Stimulated activated CD4-positive, alpha-beta T cell treated with anti-CD3 and anti-CD28 coated beads, Interleukin-12 subunit alpha, Interleukin-12 subunit beta, amount 100 ng/mL, for 24 hours (primary cell): ENCODE measurements at regions not wholly inside any gene's neighbourhood (a gene's known extent, or its start where the extent isn't known, plus 50 kb on each side); places are given as distances from the start of the nearest gene placed in this dataset.

Experiments
- DNase-seq, 2 experiments: peaks; one replicate each; pipeline ENCODE4 v3.0.0-alpha.2; 2020; ENCODE audit warnings: low read depth in 2 of 2

GRCh38 chr4:152269448-152270191, 266.3 kb downstream of the FBXW7 start:
- DNase-seq: no peak

- no peak for DNase-seq
Observed at GRCh38 chr4:152267811-152268210, 268.1 kb downstream of the FBXW7 start.

GRCh38 chr4:152266831-152267480, 268.9 kb downstream of the FBXW7 start:
- DNase-seq: no peak

- no peak for DNase-seq
Observed at GRCh38 chr4:152265149-152265621, 270.7 kb downstream of the FBXW7 start.

- no peak for DNase-seq
Observed at GRCh38 chr4:152264106-152264505, 271.8 kb downstream of the FBXW7 start.

GRCh38 chr4:152259866-152260265, 276.0 kb downstream of the FBXW7 start:
- DNase-seq: no peak

- DNase-seq: no peak
Observed at GRCh38 chr4:152258804-152259708, 276.8 kb downstream of the FBXW7 start.

GRCh38 chr4:152258391-152258790, 277.5 kb downstream of the FBXW7 start:
- DNase-seq: no peak

GRCh38 chr4:152257601-152258066, 278.3 kb downstream of the FBXW7 start:
- DNase-seq: no peak

- DNase-seq: no peak
Observed at GRCh38 chr4:152256996-152257395, 278.9 kb downstream of the FBXW7 start.

- DNase-seq: peak in 1 of 2 experiments; percentile 20
Observed at GRCh38 chr4:152255437-152255836, 280.5 kb downstream of the FBXW7 start.

GRCh38 chr4:152248347-152248746, 287.5 kb downstream of the FBXW7 start:
- DNase-seq: no peak

GRCh38 chr4:152247271-152247975, 288.5 kb downstream of the FBXW7 start:
- DNase-seq: no peak

GRCh38 chr4:152246659-152247058, 289.2 kb downstream of the FBXW7 start:
- no peak for DNase-seq

- no peak for DNase-seq
Observed at GRCh38 chr4:152245680-152246079, 290.2 kb downstream of the FBXW7 start.

GRCh38 chr4:152244659-152245058, 291.2 kb downstream of the FBXW7 start:
- no peak for DNase-seq

GRCh38 chr4:152243896-152244595, 291.8 kb downstream of the FBXW7 start:
- no peak for DNase-seq

- DNase-seq: no peak
Observed at GRCh38 chr4:152243206-152243605, 292.7 kb downstream of the FBXW7 start.

GRCh38 chr4:152240232-152240631, 295.7 kb downstream of the FBXW7 start:
- DNase-seq: no peak

- DNase-seq: no peak
Observed at GRCh38 chr4:152239216-152239615, 296.7 kb downstream of the FBXW7 start.

GRCh38 chr4:152236519-152237056, 299.3 kb downstream of the FBXW7 start:
- DNase-seq: no peak
